Keratinocyte (primary cell): ENCODE measurements at regions not wholly inside any gene's neighbourhood (a gene's known extent, or its start where the extent isn't known, plus 50 kb on each side); places are given as distances from the start of the nearest gene placed in this dataset.

Experiments
- DNase-seq: peaks from one replicate; pipeline ENCODE4 v3.0.0-alpha.2; 2011; ENCODE audit warnings: low read depth, missing footprints, low spot score
- FAIRE-seq: peaks from 2 replicates; lab custom pipeline; 2011; peaks lifted over from hg19 to GRCh38; lab: Jason Lieb, UNC
- H2AFZ ChIP-seq: 2 replicates; pipeline ENCODE4 v1.6.0; 2012; ENCODE audit warnings: low read length, control low read depth, inconsistent platforms; ENCODE audit not compliant: control insufficient read depth
- H3K27ac ChIP-seq: 2 replicates; pipeline ENCODE4 v1.5.1; 2011; ENCODE audit warnings: low read length; ENCODE audit not compliant: control insufficient read depth, insufficient read depth
- H3K27me3 ChIP-seq: 3 replicates; pipeline ENCODE4 v1.6.0; 2011; ENCODE audit warnings: low read length; ENCODE audit not compliant: control insufficient read depth, insufficient read depth; ENCODE audit errors: extremely low read depth
- H3K36me3 ChIP-seq, 2 experiments: 2 replicates in 1 of 2; 3 replicates in 1 of 2; pipeline ENCODE4 v1.5.1; 2011; ENCODE audit warnings: low read length in 2 of 2, mild to moderate bottlenecking in 1 of 2; ENCODE audit not compliant: control insufficient read depth in 2 of 2, insufficient read depth in 2 of 2; ENCODE audit errors: extremely low read depth in 1 of 2
- H3K4me1 ChIP-seq: 3 replicates; pipeline ENCODE4 v1.5.1; 2011; ENCODE audit warnings: low read length; ENCODE audit not compliant: control insufficient read depth, insufficient read depth; ENCODE audit errors: extremely low read depth
- H3K4me2 ChIP-seq: 3 replicates; pipeline ENCODE4 v1.6.0; 2011; ENCODE audit warnings: low read depth, low read length; ENCODE audit not compliant: control insufficient read depth, insufficient read depth; ENCODE audit errors: extremely low read depth
- H3K4me3 ChIP-seq, 3 experiments: fragments of 200-600 bp in 1 of 3; sonication (generic) in 1 of 3; 2 replicates in 2 of 3; 3 replicates in 1 of 3; pipeline ENCODE4 v1.5.1; 2011 to 2016; ENCODE audit warnings: low read length in 3 of 3, mild to moderate bottlenecking in 3 of 3, control low read depth in 2 of 3, inconsistent platforms in 1 of 3, low read depth in 1 of 3, mixed read lengths in 1 of 3, mixed run types in 1 of 3, moderate library complexity in 1 of 3; ENCODE audit not compliant: control insufficient read depth in 2 of 3, insufficient read depth in 2 of 3; ENCODE audit errors: extremely low read depth in 1 of 3
- H3K79me2 ChIP-seq: 2 replicates; pipeline ENCODE4 v1.6.0; 2012; ENCODE audit warnings: low read length; ENCODE audit not compliant: control insufficient read depth, insufficient read depth
- H3K9ac ChIP-seq: 3 replicates; pipeline ENCODE4 v1.6.0; 2011; ENCODE audit warnings: low read length; ENCODE audit not compliant: control insufficient read depth, insufficient read depth; ENCODE audit errors: extremely low read depth
- H3K9me1 ChIP-seq: 3 replicates; pipeline ENCODE4 v1.6.0; 2011; ENCODE audit warnings: low read length; ENCODE audit not compliant: control insufficient read depth, insufficient read depth; ENCODE audit errors: extremely low read depth
- H3K9me3 ChIP-seq: 2 replicates; pipeline ENCODE4 v1.5.1; 2012; ENCODE audit warnings: low read depth, low read length; ENCODE audit not compliant: control insufficient read depth
- H4K20me1 ChIP-seq: 3 replicates; pipeline ENCODE4 v1.6.0; 2011; ENCODE audit warnings: low read length; ENCODE audit not compliant: control insufficient read depth, insufficient read depth; ENCODE audit errors: extremely low read depth
- CTCF ChIP-seq, 3 experiments: IDR thresholded peaks in 1 of 3; conservative IDR thresholded peaks in 1 of 3; optimal IDR thresholded peaks in 1 of 3; 2 replicates in 2 of 3; 3 replicates in 1 of 3; pipeline versions ENCODE3 to v1.5.1; 2011; ENCODE audit warnings: low read length in 3 of 3, mild to moderate bottlenecking in 3 of 3, moderate library complexity in 2 of 3, control low read depth in 1 of 3, inconsistent platforms in 1 of 3; ENCODE audit not compliant: insufficient read depth in 2 of 3; ENCODE audit errors: extremely low read depth in 1 of 3
- EZH2 ChIP-seq: IDR thresholded peaks from one replicate; pipeline ENCODE4 v1.6.1; 2012; ENCODE audit warnings: inconsistent platforms, mild to moderate bottlenecking, low read length, moderate library complexity
- dilution Hi-C: fragments of 300-500 bp; cut with MboI; formaldehyde crosslinking; loops from one replicate; pipeline ENCODE4 v1.7.0; 2020; ENCODE audit warnings: low sequenced_read_pairs; ENCODE audit not compliant: extremely low pct_ligation_motif_present

GRCh38 chr10:113236998-113237397, 287.0 kb downstream of the TCF7L2 start:
- Histone ChIP-seq H2AFZ (no peak overlapping the region), H3K4me2 (no peak overlapping the region), H4K20me1 (no peaks in the 10 kb centered on the region), H3K4me1 (no peaks in the 10 kb centered on the region), H3K27ac (no peak overlapping the region), H3K27me3 (no peaks in the 10 kb centered on the region), H3K9me3 (no peaks in the 10 kb centered on the region), H3K9me1 (no peaks in the 10 kb centered on the region), H3K36me3 (no peaks in the 10 kb centered on the region), H3K79me2 (no peaks in the 10 kb centered on the region), H3K9ac (no peak overlapping the region), H3K4me3 (no peak overlapping the region)
- FAIRE-seq (no peak), DNase-seq (no peak)
- dilution Hi-C loops, result no loop called here
- TF ChIP-seq EZH2 (no peak), CTCF (optimal IDR thresholded peaks at IDR 0.05 in 1 of 3, IDR thresholded peaks at IDR 0.05 in 1 of 3, conservative IDR thresholded peaks at IDR 0.05 in 1 of 3; ENCODE audit: extremely low read depth in 1 of 3, insufficient read depth in 2 of 3, low read length in 3 of 3) (no peak)

GRCh38 chr10:113239566-113240350, 289.7 kb downstream of the TCF7L2 start:
- dilution Hi-C loops, result no loop called here
- Histone ChIP-seq H2AFZ (no peak overlapping the region), H3K27ac (no peak overlapping the region), H3K4me1 (no peaks in the 10 kb centered on the region), H3K9me3 (no peaks in the 10 kb centered on the region), H3K9ac (no peak overlapping the region), H3K9me1 (no peaks in the 10 kb centered on the region), H3K79me2 (no peaks in the 10 kb centered on the region), H3K27me3 (no peaks in the 10 kb centered on the region), H3K4me2 (no peak overlapping the region), H3K4me3 (no peak overlapping the region), H3K36me3 (no peaks in the 10 kb centered on the region), H4K20me1 (no peaks in the 10 kb centered on the region)
- DNase-seq (no peak), FAIRE-seq (no peak)
- no peak for TF ChIP-seq EZH2
- no peak for TF ChIP-seq CTCF (optimal IDR thresholded peaks at IDR 0.05 in 1 of 3, IDR thresholded peaks at IDR 0.05 in 1 of 3, conservative IDR thresholded peaks at IDR 0.05 in 1 of 3; ENCODE audit: extremely low read depth in 1 of 3, insufficient read depth in 2 of 3, low read length in 3 of 3)
